ENCODE measurements at regions not wholly inside any gene's neighbourhood (a gene's known extent, or its start where the extent isn't known, plus 50 kb on each side); places are given as distances from the start of the nearest gene placed in this dataset.
A peak's percentile ranks its signal among the peaks of the same experiment; 100 is the strongest.
"Not testable (repeated sequence)": the region's sequence is repeated elsewhere in the genome, so short reads cannot be mapped to it uniquely, and the experiment has no call there.

- peak overlapping the region; percentile 86 to 87 for H3K27ac ChIP-seq
- peaks cover 0 to 26% of the 10 kb centered on the region in 2 donors for H3K4me1 ChIP-seq
- H3K27me3 ChIP-seq: no peaks in the 10 kb centered on the region
- H3K36me3 ChIP-seq: peaks cover 5% of the 10 kb centered on the region
- no peak for DNase-seq (ENCODE audit: low spot score)
- no peaks in the 10 kb centered on the region for H3K9me3 ChIP-seq
- peak overlapping the region; percentile 78 to 81 for H3K4me3 ChIP-seq
- no peak for TF ChIP-seq CTCF (IDR thresholded peaks at IDR 0.05)
Observed at GRCh38 chrX:73944563-73944908, 92.0 kb upstream of the XIST start.

- DNase-seq (ENCODE audit: low spot score): peak; percentile 92
- no peaks in the 10 kb centered on the region for H3K27me3 ChIP-seq
- TF ChIP-seq CTCF (IDR thresholded peaks at IDR 0.05): no peak
- H3K4me3 ChIP-seq: peak overlapping the region; percentile 78 to 81
- peaks cover 0 to 26% of the 10 kb centered on the region in 2 donors for H3K4me1 ChIP-seq
- no peaks in the 10 kb centered on the region for H3K36me3 ChIP-seq
- H3K9me3 ChIP-seq: no peaks in the 10 kb centered on the region
- peak overlapping the region; percentile 86 to 87 for H3K27ac ChIP-seq
Observed at GRCh38 chrX:73943693-73944562, 91.4 kb upstream of the XIST start.

- no peak for DNase-seq (ENCODE audit: low spot score)
- H3K27me3 ChIP-seq: no peaks in the 10 kb centered on the region
- no peaks in the 10 kb centered on the region for H3K9me3 ChIP-seq
- peaks cover 0 to 18% of the 10 kb centered on the region in 2 donors for H3K4me1 ChIP-seq
- no peak overlapping the region for H3K27ac ChIP-seq
- H3K36me3 ChIP-seq: no peaks in the 10 kb centered on the region
- TF ChIP-seq CTCF (IDR thresholded peaks at IDR 0.05): no peak
- no peak overlapping the region for H3K4me3 ChIP-seq
Observed at GRCh38 chrX:73940893-73941470, 88.5 kb upstream of the XIST start.

- H3K27me3 ChIP-seq; H3K27ac ChIP-seq; H3K9me3 ChIP-seq; H3K36me3 ChIP-seq; H3K4me3 ChIP-seq; DNase-seq (ENCODE audit: low spot score); H3K4me1 ChIP-seq: not testable (repeated sequence)
Observed at GRCh38 chrX:73937843-73938242, 85.3 kb upstream of the XIST start.

- Histone ChIP-seq H3K27me3 (no peaks in the 10 kb centered on the region), H3K27ac (no peak overlapping the region), H3K36me3 (no peaks in the 10 kb centered on the region), H3K4me3 (no peak overlapping the region), H3K4me1 (no peaks in the 10 kb centered on the region), H3K9me3 (peaks cover 0 to 11% of the 10 kb centered on the region in 2 donors)
- DNase-seq (ENCODE audit: low spot score): no peak
- no peak for TF ChIP-seq CTCF (IDR thresholded peaks at IDR 0.05)
Observed at GRCh38 chrX:73932522-73932921, 80.0 kb upstream of the XIST start.

GRCh38 chrX:73930300-73930699, 77.8 kb upstream of the XIST start:
- DNase-seq (ENCODE audit: low spot score): no peak
- no peaks in the 10 kb centered on the region for H3K36me3 ChIP-seq
- H3K4me3 ChIP-seq: no peak overlapping the region
- no peak overlapping the region for H3K27ac ChIP-seq
- no peaks in the 10 kb centered on the region for H3K27me3 ChIP-seq
- no peaks in the 10 kb centered on the region for H3K4me1 ChIP-seq
- TF ChIP-seq CTCF (IDR thresholded peaks at IDR 0.05): no peak
- peaks cover 0 to 11% of the 10 kb centered on the region in 2 donors for H3K9me3 ChIP-seq

Measured in right atrium auricular region (tissue), 2 donors.